SH-SY5Y (cell line): ENCODE measurements at regions not wholly inside any gene's neighbourhood (a gene's known extent, or its start where the extent isn't known, plus 50 kb on each side); places are given as distances from the start of the nearest gene placed in this dataset.

Source experiments
- GATA2 ChIP-seq: IDR thresholded peaks from 2 replicates; pipeline ENCODE4 v1.6.1; 2011; ENCODE audit warnings: mild to moderate bottlenecking, low read depth, low read length
- GATA3 ChIP-seq: IDR thresholded peaks from 2 replicates; pipeline ENCODE4 v1.6.1; 2011; ENCODE audit warnings: low read depth, mild to moderate bottlenecking, low read length, moderate library complexity

- TF ChIP-seq GATA2 (no peak), GATA3 (no peak)
Observed at GRCh38 chr6:141041596-141042087, 1091.1 kb upstream of the GJE1 start.
